ENCODE measurements at regions not wholly inside any gene's neighbourhood (a gene's known extent, or its start where the extent isn't known, plus 50 kb on each side); places are given as distances from the start of the nearest gene placed in this dataset.

DNA sequence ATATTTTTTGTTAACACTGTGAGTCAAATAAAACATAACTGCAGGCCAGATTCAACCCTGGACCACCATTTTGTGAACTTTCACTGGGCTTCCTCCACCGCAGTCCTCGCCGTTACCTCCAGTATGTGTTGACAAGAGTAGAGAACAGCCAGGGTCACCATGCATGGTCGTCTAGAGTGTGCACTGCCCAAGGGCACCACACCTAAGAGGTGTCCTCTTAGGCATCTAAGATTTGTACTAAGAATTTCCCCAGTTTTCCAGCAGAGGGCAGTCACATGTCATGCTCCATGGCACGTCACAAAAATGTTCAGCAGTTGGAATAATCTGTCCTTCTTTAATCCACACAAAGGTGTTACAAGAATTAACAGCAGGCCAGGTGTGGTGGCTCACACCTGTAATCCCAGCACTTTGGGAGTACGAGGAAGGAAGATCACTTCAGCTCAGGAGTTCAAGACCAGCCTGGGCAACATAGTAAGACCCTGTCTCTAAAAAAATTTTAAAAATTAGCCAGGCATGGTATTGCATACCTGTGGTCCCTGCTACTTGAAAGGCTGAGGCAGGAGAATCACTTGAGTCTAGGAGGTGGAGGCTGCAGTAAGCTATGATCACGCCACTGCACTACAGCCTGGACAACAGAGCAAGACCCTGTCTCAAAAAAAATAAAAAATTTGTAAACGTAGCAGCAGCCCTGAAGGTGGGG is 71.2 kb upstream of the FOXK1 start:
- TF ChIP-seq, protein P1, sequence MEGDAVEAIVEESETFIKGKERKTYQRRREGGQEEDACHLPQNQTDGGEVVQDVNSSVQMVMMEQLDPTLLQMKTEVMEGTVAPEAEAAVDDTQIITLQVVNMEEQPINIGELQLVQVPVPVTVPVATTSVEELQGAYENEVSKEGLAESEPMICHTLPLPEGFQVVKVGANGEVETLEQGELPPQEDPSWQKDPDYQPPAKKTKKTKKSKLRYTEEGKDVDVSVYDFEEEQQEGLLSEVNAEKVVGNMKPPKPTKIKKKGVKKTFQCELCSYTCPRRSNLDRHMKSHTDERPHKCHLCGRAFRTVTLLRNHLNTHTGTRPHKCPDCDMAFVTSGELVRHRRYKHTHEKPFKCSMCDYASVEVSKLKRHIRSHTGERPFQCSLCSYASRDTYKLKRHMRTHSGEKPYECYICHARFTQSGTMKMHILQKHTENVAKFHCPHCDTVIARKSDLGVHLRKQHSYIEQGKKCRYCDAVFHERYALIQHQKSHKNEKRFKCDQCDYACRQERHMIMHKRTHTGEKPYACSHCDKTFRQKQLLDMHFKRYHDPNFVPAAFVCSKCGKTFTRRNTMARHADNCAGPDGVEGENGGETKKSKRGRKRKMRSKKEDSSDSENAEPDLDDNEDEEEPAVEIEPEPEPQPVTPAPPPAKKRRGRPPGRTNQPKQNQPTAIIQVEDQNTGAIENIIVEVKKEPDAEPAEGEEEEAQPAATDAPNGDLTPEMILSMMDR (IDR thresholded peaks at IDR 0.05), result peak; percentile 70 to 81 (median 76)
- TF ChIP-seq POLR2A (IDR thresholded peaks at IDR 0.05), result no peak
- no peak for TF ChIP-seq EP300 (IDR thresholded peaks at IDR 0.05)

Data from ovary (tissue), 3 donors.